Skeletal muscle tissue (tissue), 3 donors: ENCODE measurements at regions not wholly inside any gene's neighbourhood (a gene's known extent, or its start where the extent isn't known, plus 50 kb on each side); places are given as distances from the start of the nearest gene placed in this dataset.
"Not testable (repeated sequence)": the region's sequence is repeated elsewhere in the genome, so short reads cannot be mapped to it uniquely, and the experiment has no call there.

Source experiments
- H3K27ac ChIP-seq: one replicate; pipeline ENCODE4 v1.7.0; 2013; ENCODE audit warnings: mild to moderate bottlenecking, low read depth, low read length, inconsistent platforms
- H3K27me3 ChIP-seq, 3 donors: one replicate each; pipeline ENCODE4 v1.7.0; 2013; ENCODE audit warnings: low read length in 3 of 3; ENCODE audit not compliant: control insufficient read depth in 3 of 3, insufficient read depth in 3 of 3
- H3K36me3 ChIP-seq, 3 donors: one replicate each; pipeline ENCODE4 v1.7.0; 2013; ENCODE audit warnings: low read length in 3 of 3; ENCODE audit not compliant: control insufficient read depth in 3 of 3, insufficient read depth in 3 of 3
- H3K4me1 ChIP-seq, 3 donors: one replicate each; pipeline ENCODE4 v1.7.0; 2013; ENCODE audit warnings: low read length in 3 of 3, mild to moderate bottlenecking in 3 of 3; ENCODE audit not compliant: control insufficient read depth in 3 of 3, insufficient read depth in 3 of 3
- H3K4me3 ChIP-seq, 3 donors: one replicate each; pipeline ENCODE4 v1.7.0; 2013; ENCODE audit warnings: low read length in 3 of 3
- H3K9ac ChIP-seq, 3 donors: one replicate each; pipeline ENCODE4 v1.7.0; 2013; ENCODE audit warnings: low read length in 3 of 3, mild to moderate bottlenecking in 3 of 3, moderate library complexity in 2 of 3, low read depth in 1 of 3
- H3K9me3 ChIP-seq, 3 donors: one replicate each; pipeline ENCODE4 v1.7.0; 2013; ENCODE audit warnings: low read length in 3 of 3; ENCODE audit not compliant: control insufficient read depth in 3 of 3
- donor health status: Osteomylitis.

DNA sequence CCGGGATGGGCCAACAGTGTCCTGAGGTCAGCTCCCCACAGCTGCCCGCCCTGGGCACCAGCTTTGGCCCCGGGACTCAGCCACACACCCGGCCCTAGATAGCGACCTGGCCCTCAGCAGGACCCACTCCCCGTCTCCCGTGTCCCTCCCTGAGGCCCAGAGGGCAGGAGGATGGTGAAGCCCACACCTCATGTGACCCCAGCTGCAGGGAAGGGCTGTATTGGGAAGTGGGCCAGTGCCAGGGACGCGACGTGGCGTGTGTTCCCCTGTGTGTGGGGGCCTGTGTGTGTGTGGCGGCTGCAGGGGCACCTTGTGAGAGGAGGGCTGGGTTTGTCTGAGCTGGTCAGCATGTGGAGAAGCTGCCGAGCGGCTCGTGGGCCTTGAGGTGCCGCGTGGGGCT lies 241.7 kb downstream of the TMEM121 start:
- not testable (repeated sequence) for H3K4me3 ChIP-seq, H3K4me1 ChIP-seq, H3K27ac ChIP-seq, H3K36me3 ChIP-seq, H3K9me3 ChIP-seq, H3K27me3 ChIP-seq, H3K9ac ChIP-seq

- H3K27me3 ChIP-seq, H3K9me3 ChIP-seq, H3K4me3 ChIP-seq, H3K4me1 ChIP-seq, H3K27ac ChIP-seq, H3K9ac ChIP-seq, H3K36me3 ChIP-seq: not testable (repeated sequence)
Observed at GRCh38 chr14:105769061-105769730, 242.8 kb downstream of the TMEM121 start.

GRCh38 chr14:105770619-105771216 lies 244.3 kb downstream of the TMEM121 start:
- H3K27me3 ChIP-seq, H3K9ac ChIP-seq, H3K4me3 ChIP-seq, H3K36me3 ChIP-seq, H3K4me1 ChIP-seq, H3K27ac ChIP-seq, H3K9me3 ChIP-seq: not testable (repeated sequence)

DNA sequence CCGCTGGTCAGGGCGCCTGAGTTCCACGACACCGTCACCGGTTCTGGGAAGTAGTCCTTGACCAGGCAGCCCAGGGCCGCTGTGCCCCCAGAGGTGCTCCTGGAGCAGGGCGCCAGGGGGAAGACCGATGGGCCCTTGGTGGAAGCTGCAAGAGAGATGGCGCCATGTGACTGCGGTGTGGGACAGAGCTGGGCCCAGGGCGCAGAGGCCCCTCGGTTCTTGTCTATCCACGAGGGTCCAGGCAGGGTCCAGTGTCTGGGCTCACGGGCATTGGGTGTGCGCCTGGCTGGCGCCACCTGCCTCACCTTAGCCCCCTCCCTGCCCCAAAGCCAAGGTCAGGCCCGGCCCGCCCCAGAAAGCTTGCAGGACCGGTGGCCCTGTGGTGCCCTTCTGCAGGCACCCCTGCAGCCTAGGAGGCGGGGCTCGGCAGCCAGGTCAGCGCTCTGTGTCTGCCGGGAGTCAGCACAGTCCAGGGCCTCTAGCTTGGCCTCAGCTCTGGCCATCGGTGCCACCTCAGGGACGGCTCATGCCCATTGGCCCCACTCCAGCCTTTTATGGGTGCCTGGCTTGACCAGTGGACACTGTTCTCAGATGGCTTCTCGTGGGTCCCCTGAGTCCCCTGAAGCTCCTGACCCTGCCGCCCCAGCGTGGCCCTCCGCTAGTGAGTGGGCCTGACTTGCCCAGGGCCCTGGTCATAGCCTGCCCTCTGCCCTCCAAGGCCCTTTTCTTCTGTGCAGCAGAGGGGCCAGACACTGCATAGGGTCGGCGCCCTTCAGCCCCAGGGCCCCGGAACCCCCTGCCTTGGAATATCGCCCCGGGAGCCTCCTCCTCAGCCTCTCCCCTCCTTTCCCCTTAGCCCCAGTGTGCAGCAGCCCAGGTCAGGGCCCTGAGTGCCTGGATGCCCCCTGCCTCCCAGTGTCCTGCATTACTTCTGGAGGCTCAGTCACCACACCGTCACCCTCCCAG lies 245.2 kb downstream of the TMEM121 start:
- H3K4me3 ChIP-seq, H3K4me1 ChIP-seq, H3K27me3 ChIP-seq, H3K9ac ChIP-seq, H3K36me3 ChIP-seq, H3K27ac ChIP-seq, H3K9me3 ChIP-seq: not testable (repeated sequence)

- H3K36me3 ChIP-seq, H3K27me3 ChIP-seq, H3K4me3 ChIP-seq, H3K9me3 ChIP-seq, H3K4me1 ChIP-seq, H3K27ac ChIP-seq, H3K9ac ChIP-seq: not testable (repeated sequence)
Observed at GRCh38 chr14:105772710-105773250, 246.4 kb downstream of the TMEM121 start.

GRCh38 chr14:105773584-105773983 lies 247.2 kb downstream of the TMEM121 start:
- Histone ChIP-seq H3K36me3 (no peaks in the 10 kb centered on the region), H3K4me1 (no peaks in the 10 kb centered on the region), H3K9me3 (no peaks in the 10 kb centered on the region), H3K27ac (no peak overlapping the region), H3K27me3 (no peaks in the 10 kb centered on the region), H3K4me3 (no peak overlapping the region), H3K9ac (no peak overlapping the region)

DNA sequence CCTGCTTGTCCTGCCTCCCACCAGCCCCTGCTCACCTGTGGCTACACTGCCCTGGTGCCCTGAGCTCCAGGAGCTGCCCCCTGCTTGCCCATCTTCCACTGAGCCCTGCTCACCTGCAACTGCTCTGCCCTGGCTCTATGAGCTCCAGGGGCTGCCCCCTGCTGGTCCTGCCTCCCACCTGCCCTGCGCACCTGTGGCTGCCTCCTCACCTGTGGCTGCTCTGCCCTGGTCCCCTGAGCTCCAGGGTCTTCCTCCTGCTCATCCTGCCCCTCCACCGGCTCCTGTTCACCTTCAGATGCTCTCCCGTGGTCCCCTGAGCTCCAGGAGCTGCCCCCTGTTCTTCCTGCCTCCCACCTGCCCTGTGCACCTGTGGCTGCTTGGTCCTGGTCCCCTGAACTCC lies 247.6 kb downstream of the TMEM121 start:
- Histone ChIP-seq H3K9ac (no peak overlapping the region), H3K36me3 (no peaks in the 10 kb centered on the region), H3K4me3 (no peak overlapping the region), H3K9me3 (no peaks in the 10 kb centered on the region), H3K27me3 (no peaks in the 10 kb centered on the region), H3K4me1 (no peaks in the 10 kb centered on the region), H3K27ac (no peak overlapping the region)

- H3K36me3 ChIP-seq, H3K27ac ChIP-seq, H3K27me3 ChIP-seq, H3K4me3 ChIP-seq, H3K9ac ChIP-seq, H3K9me3 ChIP-seq, H3K4me1 ChIP-seq: not testable (repeated sequence)
Observed at GRCh38 chr14:105774585-105775348, 248.4 kb downstream of the TMEM121 start.

- H3K9me3 ChIP-seq, H3K9ac ChIP-seq, H3K4me1 ChIP-seq, H3K36me3 ChIP-seq, H3K27me3 ChIP-seq, H3K4me3 ChIP-seq, H3K27ac ChIP-seq: not testable (repeated sequence)
Observed at GRCh38 chr14:105775349-105775923, 249.1 kb downstream of the TMEM121 start.
